GM12801 (cell line): ENCODE measurements at regions not wholly inside any gene's neighbourhood (a gene's known extent, or its start where the extent isn't known, plus 50 kb on each side); places are given as distances from the start of the nearest gene placed in this dataset.

Experiments
- CTCF ChIP-seq: IDR thresholded peaks from one replicate; pipeline ENCODE4 v1.5.1; 2011; ENCODE audit warnings: control low read depth; ENCODE audit not compliant: insufficient read length; ENCODE audit errors: extremely low read depth

- TF ChIP-seq CTCF = no peak
Measured at GRCh38 chr10:123221418-123221817, 67.2 kb downstream of the BUB3 start.

GRCh38 chr10:123222832-123223231, 68.6 kb downstream of the BUB3 start:
- TF ChIP-seq CTCF = no peak

GRCh38 chr10:123227706-123228105, 73.5 kb downstream of the BUB3 start:
- no peak for TF ChIP-seq CTCF

- TF ChIP-seq CTCF = no peak
Measured at GRCh38 chr10:123229927-123230630, 75.9 kb downstream of the BUB3 start.

- no peak for TF ChIP-seq CTCF
Measured at GRCh38 chr10:123236126-123236525, 81.9 kb downstream of the BUB3 start.

- TF ChIP-seq CTCF = no peak
Measured at GRCh38 chr10:123240250-123240649, 86.0 kb downstream of the BUB3 start.

- TF ChIP-seq CTCF = no peak
Measured at GRCh38 chr10:123240776-123241175, 86.6 kb downstream of the BUB3 start.
